ENCODE measurements at regions not wholly inside any gene's neighbourhood (a gene's known extent, or its start where the extent isn't known, plus 50 kb on each side); places are given as distances from the start of the nearest gene placed in this dataset.

GRCh38 chr6:120254651-120255050 lies 905.1 kb upstream of the MAN1A1 start:
- TF ChIP-seq POLR2A (IDR thresholded peaks at IDR 0.05; ENCODE audit: low read depth, low read length) (no peak), POLR2AphosphoS5 (IDR thresholded peaks at IDR 0.05; ENCODE audit: low read depth, low read length) (no peak), TAF1 (IDR thresholded peaks at IDR 0.05; ENCODE audit: borderline replicate concordance, low read depth, low read length) (no peak)
